A673 (cell line): ENCODE measurements at regions not wholly inside any gene's neighbourhood (a gene's known extent, or its start where the extent isn't known, plus 50 kb on each side); places are given as distances from the start of the nearest gene placed in this dataset.

Source experiments
- EZH2 ChIP-seq: fragments of 200-600 bp; sonication (generic); IDR thresholded peaks from 2 replicates; pipeline ENCODE4 v1.6.1; 2017; ENCODE audit warnings: borderline replicate concordance, low read depth, mild to moderate bottlenecking, mixed read lengths, antibody characterized with exemption, low read length; ENCODE audit not compliant: poor library complexity, severe bottlenecking
- TF ChIP-seq, protein P1 (sequence below): fragments of 300-800, 200-600 bp; sonication (generic); conservative IDR thresholded peaks from 2 replicates; pipeline ENCODE4 v1.5.1; 2017; ENCODE audit warnings: low read depth, mild to moderate bottlenecking, antibody characterized with exemption, low read length, moderate library complexity, mixed read lengths

DNA sequence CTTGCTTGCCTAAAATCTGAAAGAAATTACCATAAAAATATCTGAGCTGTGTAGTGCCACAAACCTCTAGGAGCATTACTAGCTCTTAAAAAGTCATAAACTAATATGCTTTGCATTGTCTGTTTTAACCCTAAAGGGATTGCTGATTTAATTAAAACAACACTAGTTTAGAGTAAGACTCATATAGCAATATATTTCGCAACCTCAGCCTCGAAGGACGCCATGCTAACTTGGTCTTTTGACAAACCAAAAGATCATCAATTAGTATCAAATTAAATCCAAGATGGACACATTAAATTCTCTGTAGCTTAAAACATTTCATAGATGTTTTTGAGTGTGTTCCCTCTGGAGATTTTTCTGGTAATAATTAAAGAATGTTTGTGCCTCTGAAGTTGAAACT is 74.8 kb upstream of the KCNQ5 start:
- TF ChIP-seq, protein P1, sequence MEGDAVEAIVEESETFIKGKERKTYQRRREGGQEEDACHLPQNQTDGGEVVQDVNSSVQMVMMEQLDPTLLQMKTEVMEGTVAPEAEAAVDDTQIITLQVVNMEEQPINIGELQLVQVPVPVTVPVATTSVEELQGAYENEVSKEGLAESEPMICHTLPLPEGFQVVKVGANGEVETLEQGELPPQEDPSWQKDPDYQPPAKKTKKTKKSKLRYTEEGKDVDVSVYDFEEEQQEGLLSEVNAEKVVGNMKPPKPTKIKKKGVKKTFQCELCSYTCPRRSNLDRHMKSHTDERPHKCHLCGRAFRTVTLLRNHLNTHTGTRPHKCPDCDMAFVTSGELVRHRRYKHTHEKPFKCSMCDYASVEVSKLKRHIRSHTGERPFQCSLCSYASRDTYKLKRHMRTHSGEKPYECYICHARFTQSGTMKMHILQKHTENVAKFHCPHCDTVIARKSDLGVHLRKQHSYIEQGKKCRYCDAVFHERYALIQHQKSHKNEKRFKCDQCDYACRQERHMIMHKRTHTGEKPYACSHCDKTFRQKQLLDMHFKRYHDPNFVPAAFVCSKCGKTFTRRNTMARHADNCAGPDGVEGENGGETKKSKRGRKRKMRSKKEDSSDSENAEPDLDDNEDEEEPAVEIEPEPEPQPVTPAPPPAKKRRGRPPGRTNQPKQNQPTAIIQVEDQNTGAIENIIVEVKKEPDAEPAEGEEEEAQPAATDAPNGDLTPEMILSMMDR, result no peak
- TF ChIP-seq EZH2, result no peak
